IPS DF 19.7 (cell line): ENCODE measurements at regions not wholly inside any gene's neighbourhood (a gene's known extent, or its start where the extent isn't known, plus 50 kb on each side); places are given as distances from the start of the nearest gene placed in this dataset.

Source experiments
- DNase-seq: peaks from one replicate; pipeline ENCODE4 v3.0.0-alpha.2; 2013; ENCODE audit warnings: low read depth, low spot score

DNA sequence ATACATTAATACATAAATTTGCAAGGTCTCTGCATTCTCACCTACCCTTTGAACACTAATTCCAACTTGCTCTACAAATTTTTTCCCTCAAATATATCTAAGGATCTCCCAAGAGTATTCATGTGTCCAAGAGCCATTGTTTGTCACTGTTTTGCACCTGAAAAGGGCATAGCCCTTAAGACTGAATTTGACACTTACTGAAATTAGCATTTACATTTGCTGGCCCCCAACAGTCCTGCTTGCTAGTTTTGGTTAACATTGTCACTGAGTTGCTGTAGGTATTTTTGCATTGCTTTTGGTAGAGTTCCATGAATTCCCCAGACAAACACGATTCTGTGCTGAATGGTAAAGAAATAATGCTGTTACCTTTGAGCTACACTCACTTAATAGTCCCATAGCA lies 57.3 kb downstream of the KCNA4 start:
- no peak for DNase-seq

DNA sequence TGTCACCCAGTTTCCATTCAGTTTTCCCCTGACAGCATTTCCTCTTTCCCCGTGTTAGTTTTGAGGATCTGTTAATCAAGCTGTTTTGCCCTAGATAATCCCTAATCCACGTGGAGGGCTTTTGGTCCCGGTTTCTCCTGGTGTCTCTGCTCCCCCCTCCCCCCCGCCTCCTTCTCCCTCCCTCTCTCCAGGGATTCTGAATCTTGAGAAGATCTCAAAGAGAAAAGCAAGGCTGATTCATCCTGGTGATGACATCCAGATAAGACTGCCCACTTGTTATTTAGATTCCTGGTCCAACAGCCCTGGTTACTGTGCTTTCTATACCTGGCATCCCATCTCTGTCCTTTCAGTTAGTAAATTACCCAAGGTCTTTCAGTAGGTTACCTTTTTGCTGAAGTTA lies 59.4 kb downstream of the KCNA4 start:
- no peak for DNase-seq

DNA sequence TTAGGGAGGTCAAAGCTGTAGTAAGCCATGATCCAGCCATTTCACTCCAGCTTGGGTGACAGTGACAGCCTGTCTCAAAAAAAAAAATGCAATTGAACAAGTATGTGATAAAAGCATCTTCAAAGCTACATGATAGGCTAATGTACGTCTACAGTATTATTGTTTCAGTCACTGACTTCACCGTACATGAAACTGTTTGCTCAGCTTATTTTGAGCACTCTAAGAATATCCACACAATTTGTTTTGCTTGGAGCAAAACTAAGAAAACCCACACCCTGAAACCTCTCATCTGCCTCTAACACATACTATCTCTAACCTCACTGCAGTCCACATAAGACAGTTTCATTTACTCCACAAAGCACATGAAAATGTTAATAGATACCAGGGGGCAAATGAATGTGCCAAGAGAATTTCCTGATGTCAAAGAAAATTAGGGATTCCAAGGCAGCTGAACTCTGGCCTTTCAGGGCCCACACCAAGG lies 60.7 kb downstream of the KCNA4 start:
- no peak for DNase-seq

DNA sequence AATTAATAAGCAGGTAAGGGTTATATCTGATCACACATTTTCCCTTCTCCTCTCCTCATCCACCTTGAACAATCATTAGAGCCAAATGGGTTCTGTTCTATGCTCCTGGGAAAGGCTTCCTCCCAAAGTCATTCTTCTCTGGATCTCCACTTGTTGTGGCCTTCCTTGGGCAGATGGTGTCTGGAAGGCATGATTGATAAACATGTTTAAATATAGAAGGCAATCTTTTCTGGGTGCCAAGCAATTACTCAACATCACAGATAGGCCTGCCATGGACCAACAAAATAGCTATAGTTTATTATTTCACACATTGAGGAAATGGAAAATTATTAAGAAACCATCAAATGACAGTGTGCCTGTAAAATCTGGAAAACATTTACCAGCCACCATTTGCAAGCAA lies 73.5 kb downstream of the KCNA4 start:
- DNase-seq = no peak

GRCh38 chr11:29937526-29937925 lies 79.3 kb downstream of the KCNA4 start:
- no peak for DNase-seq

- no peak for DNase-seq
These were observed 82.7 kb downstream of the KCNA4 start for GRCh38 chr11:29934115-29934638.

DNA sequence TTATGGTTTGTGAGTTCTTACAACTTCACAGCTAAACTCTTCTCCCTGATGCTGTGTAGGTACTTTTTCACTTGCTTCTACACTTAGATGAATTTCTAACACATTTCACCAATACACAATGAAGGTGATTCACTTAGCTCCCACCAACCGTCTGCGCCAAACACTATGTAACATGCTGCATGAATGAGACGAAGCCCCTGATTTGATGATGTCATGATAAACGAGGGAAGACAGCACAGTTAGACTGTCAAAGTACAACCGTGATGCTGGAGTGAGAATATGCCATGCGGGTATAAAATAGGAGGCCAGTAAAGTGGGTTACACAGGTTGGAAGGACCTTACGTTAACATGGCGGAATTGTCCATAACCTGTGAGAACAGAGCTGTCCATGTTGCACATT lies 100.8 kb downstream of the KCNA4 start:
- DNase-seq = no peak

GRCh38 chr11:29914203-29914930 lies 102.5 kb downstream of the KCNA4 start:
- DNase-seq = no peak

GRCh38 chr11:29913352-29913751 lies 103.5 kb downstream of the KCNA4 start:
- no peak for DNase-seq

GRCh38 chr11:29900382-29900781 lies 116.4 kb downstream of the KCNA4 start:
- DNase-seq = no peak

- DNase-seq = no peak
These were observed 137.3 kb downstream of the KCNA4 start for GRCh38 chr11:29879560-29879959.

GRCh38 chr11:29876192-29876591 lies 140.6 kb downstream of the KCNA4 start:
- DNase-seq = no peak

GRCh38 chr11:29847219-29847618 lies 169.6 kb downstream of the KCNA4 start:
- no peak for DNase-seq

- DNase-seq = no peak
These were observed 172.0 kb downstream of the KCNA4 start for GRCh38 chr11:29844701-29845379.

DNA sequence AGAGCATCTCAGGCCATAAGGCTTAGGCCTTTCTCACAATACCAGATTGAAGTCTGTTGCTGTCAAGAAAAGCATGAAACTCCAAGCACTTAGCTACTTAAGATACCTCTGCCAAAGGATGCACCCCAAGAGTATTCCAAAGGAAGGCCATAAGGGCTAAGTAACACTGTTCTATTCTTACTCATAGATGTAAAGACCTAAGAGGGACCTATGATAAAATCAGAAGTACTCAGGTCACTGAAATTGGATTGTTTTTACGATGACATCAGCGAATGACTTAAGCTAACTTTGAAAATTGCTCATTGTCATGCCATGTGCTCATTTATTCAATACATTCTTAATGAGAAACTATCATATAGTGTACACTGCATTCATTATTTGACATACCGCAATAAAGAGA lies 172.8 kb downstream of the KCNA4 start:
- DNase-seq = no peak

DNA sequence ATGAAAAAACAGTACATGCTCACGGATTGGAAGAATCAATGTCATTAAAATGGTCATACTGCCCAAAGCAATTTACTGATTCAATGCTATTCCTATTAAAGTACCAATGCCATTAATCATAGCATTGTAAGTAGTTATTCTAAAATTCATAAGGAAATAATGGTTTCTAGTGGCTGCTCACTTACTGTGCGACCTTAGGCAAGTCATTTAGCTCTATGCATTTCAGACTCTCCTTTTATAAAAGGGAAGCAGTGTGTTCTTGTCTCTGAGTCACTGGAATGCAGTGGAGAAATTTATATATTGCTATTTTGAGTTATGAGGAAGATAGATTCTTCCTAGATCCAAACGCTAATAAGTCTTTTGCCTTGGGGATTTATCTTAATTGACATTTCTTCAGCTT lies 174.8 kb downstream of the KCNA4 start:
- no peak for DNase-seq

DNA sequence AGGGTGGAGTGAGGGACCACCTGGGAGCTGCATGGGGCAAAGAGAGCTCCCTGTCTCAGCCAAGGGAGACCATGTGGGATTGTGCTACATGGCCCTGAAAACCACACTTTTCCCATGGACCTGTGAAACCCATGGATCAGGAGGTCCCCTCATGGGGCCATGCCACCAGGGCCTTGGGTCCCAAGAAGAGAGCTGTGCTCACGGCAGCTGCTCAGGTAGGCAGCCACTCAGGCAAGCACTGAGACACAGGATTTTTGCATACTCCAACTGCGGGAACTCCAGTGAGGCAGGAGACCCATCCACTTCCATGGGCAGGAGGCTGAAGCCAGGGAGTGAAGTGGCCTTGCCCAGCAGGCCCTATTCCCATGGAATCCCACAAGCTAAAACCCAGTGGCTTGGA lies 190.0 kb downstream of the KCNA4 start:
- no peak for DNase-seq

- DNase-seq = no peak
These were observed 200.5 kb downstream of the KCNA4 start for GRCh38 chr11:29816359-29816758.

DNA sequence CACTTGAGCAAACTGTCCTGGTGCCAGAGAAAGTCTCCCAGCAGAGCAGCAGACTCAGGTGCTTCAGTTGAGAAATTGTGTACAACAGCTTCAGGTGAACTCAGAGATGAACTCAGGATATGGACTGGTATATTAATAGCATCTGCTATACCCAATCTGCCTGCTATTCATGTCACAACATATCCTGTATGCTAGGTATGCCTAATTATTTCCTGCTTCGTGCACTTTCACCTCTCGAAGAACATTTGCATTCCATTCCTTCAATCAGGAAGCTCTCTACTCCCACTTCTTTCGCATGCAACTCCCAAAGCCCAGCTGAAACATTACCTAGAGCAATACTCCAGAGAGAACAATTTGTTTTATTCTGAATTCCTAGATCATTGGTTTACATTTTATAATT lies 207.7 kb downstream of the KCNA4 start:
- no peak for DNase-seq

- no peak for DNase-seq
These were observed 214.3 kb downstream of the KCNA4 start for GRCh38 chr11:29802522-29802921.

- no peak for DNase-seq
These were observed 215.3 kb downstream of the KCNA4 start for GRCh38 chr11:29801561-29801960.

DNA sequence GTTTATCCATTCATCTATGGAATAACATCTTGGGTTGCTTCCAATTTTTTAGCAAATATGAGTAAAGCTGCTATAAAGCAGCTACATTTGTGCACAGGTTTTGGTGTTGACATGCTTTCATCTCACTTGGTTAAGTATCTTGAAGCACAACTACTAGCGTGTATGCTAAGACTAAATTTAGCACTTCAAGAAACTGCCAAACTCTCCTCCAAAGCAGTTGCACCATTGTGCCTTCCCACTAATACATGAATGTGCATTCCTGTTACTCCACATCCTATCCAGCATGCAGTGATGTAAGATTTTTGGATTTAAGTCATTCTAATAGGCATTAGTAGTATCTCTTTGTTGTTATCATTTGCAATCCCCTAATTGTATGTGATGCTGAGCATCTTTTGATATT lies 230.7 kb downstream of the KCNA4 start:
- no peak for DNase-seq

DNA sequence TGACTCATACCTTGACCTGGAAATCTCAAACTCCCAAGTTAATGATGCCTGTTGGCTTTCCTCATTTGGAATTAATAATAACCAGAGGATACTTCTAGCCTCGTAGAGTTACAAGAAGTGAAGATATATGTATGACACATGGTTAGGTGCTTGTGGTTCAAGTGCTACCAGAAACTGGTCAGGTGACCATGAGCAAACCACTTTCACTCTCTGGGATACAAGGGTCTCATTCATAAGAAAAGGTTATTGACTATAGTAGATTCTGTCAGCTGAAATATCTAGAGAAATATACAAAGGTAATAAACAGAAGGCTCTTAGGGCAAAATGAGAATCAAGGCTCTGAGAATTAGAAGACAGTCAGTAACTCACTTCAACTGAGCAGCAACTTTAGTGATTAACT lies 233.3 kb downstream of the KCNA4 start:
- DNase-seq = no peak
